GM12872 (cell line): ENCODE measurements at regions not wholly inside any gene's neighbourhood (a gene's known extent, or its start where the extent isn't known, plus 50 kb on each side); places are given as distances from the start of the nearest gene placed in this dataset.

ENCODE experiments used
- CTCF ChIP-seq: IDR thresholded peaks from 3 replicates; pipeline ENCODE4 v1.5.1; 2011; ENCODE audit warnings: low read depth, mild to moderate bottlenecking, low read length, moderate library complexity; ENCODE audit not compliant: insufficient read depth

GRCh38 chr2:160820691-160821090 lies 327.1 kb upstream of the RBMS1 start:
- no peak for TF ChIP-seq CTCF

DNA sequence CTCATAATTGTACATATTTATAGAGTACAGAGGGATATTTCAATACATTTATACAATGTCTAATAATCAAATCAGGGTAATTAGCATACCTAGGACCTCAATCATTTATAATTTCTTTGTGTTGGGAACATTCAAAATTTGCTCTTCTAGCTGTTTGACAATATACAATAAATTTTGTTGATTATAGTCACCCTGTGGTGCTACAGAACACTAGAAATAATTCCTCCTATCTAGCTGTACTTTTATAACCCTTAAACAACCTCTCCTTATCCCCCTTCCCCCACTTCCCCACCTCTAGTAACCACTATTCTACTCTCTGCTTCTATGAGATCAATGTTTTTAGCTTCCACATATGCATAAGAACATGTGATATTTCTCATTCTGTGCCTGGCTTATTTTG lies 328.4 kb upstream of the RBMS1 start:
- no peak for TF ChIP-seq CTCF

GRCh38 chr2:160825433-160825832 lies 331.8 kb upstream of the RBMS1 start:
- TF ChIP-seq CTCF, result no peak

DNA sequence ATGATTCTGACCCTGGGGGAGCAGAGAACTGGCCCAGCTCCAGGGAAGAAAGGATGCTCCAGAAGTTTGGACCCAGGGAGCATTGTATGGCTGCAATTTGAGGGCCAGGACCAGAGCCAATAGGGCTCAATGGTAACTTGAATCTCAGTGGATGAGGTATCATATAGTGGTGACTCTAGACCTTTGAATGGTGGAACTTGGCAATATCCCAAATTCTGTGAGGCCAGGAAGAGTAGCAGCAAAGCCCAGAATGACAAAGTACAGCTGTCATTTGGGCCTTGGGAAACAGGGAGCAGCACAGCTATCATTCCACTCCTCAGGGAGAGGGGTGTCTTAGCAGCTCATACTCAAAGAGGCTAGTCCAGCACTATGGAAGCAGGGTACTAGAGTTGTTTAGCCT lies 332.9 kb upstream of the RBMS1 start:
- TF ChIP-seq CTCF, result no peak

DNA sequence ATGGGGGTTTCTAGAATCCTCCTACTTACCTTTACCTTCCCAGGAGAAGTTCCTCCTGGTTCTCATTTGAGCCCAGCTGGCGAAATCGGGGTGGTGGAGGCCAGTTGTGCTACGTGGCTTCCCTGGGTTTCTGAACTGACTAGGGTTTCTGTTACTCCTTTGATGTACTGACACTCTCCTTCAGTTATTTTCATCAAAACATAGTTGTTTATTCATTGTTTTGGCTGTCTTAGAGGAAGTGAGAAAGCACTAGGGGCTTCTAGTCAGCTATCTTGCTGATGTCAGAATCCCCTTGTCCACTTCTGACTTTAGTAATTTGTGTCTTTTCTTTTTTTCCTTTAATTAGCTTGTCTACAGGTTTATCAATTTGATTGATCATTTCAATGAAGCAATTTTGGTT lies 332.2 kb upstream of the TANK start:
- TF ChIP-seq CTCF, result no peak

DNA sequence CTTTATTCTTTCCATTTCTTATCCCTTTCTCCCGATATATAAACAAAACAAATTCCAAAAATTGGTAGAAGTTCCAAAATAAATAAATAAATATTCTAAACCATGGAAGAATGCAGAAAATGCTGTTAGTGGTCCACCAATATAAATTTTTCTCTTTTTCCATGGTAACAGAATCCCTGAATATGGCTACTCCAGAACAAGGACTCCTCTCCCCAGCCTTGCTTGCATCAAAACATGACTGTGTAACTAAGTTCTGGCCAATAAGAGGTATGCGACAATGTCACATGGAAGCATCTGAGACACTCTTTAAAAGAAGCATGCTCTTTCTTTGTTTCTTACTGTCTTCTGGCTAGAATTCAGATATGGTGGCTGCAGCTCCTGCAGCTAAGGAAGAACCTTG lies 325.1 kb upstream of the TANK start:
- TF ChIP-seq CTCF, result no peak

DNA sequence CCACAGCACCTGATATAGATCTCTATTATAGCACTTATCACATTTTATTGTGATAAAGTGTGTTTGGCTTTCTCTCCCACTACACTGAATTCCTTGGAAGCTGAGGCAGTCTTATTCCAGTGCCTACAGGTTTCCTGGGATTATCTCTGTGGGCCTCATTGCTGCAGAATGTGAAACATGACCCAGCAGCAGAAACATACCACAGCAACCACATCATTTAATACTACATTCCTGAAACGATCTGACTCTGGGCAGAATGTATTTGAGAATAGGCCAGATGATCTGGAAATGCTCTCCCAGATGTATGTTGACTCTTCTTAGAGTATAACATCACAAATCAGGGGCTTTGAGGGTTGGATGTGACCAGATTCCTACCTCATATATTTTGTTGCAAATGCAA lies 323.5 kb upstream of the TANK start:
- no peak for TF ChIP-seq CTCF

DNA sequence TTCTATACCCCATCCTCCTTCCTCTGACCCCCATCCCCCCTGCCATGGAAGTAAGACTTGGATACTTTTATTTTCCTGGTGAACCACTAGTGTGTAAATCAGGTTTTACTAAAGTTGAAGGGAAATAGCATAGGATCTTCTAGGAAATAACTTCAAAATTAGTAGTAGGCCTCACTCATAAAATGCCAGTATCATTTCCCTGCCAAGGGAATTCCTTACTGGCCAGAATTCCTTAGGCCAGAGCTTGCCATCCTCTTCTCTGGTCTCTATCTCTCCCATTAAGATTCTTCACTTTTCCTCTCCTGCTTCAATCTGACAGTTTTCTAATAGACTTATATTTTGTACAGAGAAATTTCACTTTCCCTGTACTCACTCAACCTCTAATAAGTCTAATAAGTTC lies 322.8 kb upstream of the TANK start:
- no peak for TF ChIP-seq CTCF
